ENCODE measurements at regions not wholly inside any gene's neighbourhood (a gene's known extent, or its start where the extent isn't known, plus 50 kb on each side); places are given as distances from the start of the nearest gene placed in this dataset.

GRCh38 chr7:52473756-52474155, 561.7 kb upstream of the POM121L12 start:
- ATAC-seq (no peak), DNase-seq (no peak)
- intact Hi-C loops (cut with DNase I), result no loop called here
- TF ChIP-seq POLR2A (IDR thresholded peaks at IDR 0.05) (no peak), CTCF (IDR thresholded peaks at IDR 0.05) (no peak)
- H3K27ac ChIP-seq, result no peak overlapping the region
- H3K4me1 ChIP-seq, result no peaks in the 10 kb centered on the region
- 10% methylated on average over 1 of the region's 1 CpG for WGBS (ENCODE audit: insufficient coverage, low coverage, low lambda C conversion rate, missing lambda C conversion rate)
- no peaks in the 10 kb centered on the region for H3K9me3 ChIP-seq
- no peak overlapping the region for H3K4me3 ChIP-seq
- no peaks in the 10 kb centered on the region for H3K27me3 ChIP-seq
- no peaks in the 10 kb centered on the region for H3K36me3 ChIP-seq

DNA sequence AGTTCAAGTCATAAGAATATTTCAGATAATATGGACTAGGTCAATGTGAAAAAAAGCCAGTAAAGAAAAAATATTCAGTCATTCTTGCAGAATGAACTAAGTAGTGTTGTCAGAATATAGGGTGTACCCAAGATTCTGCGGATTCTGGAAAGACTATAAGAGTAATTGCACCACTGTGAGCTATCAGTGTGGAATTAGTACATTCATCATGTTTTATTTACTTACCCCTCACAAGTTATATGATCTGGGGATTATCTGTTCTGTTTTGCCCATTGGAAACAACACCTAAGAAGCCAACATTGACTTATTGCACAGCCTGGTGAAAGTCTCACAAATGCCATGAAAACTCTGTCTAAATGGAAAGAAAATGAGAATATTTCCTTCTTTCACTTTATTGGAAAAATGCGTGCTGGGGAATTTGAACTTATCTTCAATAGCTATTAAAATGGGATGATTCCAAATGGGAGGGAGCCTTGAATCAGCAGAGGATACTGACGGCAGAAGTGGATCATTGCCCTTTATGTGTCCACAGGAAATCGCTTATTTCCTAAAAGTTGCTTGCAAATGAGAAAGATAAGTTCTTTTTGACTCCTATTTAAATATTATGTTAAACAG, 563.3 kb upstream of the POM121L12 start:
- TF ChIP-seq POLR2A (IDR thresholded peaks at IDR 0.05) (no peak), CTCF (IDR thresholded peaks at IDR 0.05) (no peak)
- Histone ChIP-seq H3K4me3 (no peak overlapping the region), H3K9me3 (no peaks in the 10 kb centered on the region), H3K27me3 (no peaks in the 10 kb centered on the region), H3K27ac (no peak overlapping the region), H3K4me1 (no peaks in the 10 kb centered on the region), H3K36me3 (no peaks in the 10 kb centered on the region)
- ATAC-seq (no peak), DNase-seq (no peak)
- intact Hi-C loops (cut with DNase I), result no loop called here
- WGBS (ENCODE audit: insufficient coverage, low coverage, low lambda C conversion rate, missing lambda C conversion rate), result 41% methylated on average over 4 of the region's 4 CpGs

GRCh38 chr7:52465216-52465615, 570.2 kb upstream of the POM121L12 start:
- no peaks in the 10 kb centered on the region for H3K4me1 ChIP-seq
- H3K9me3 ChIP-seq, result no peaks in the 10 kb centered on the region
- H3K4me3 ChIP-seq, result no peak overlapping the region
- no peak overlapping the region for H3K27ac ChIP-seq
- WGBS (ENCODE audit: insufficient coverage, low coverage, low lambda C conversion rate, missing lambda C conversion rate), result 33% methylated on average over 1 of the region's 1 CpG
- ATAC-seq (no peak), DNase-seq (no peak)
- no peak for TF ChIP-seq POLR2A (IDR thresholded peaks at IDR 0.05)
- TF ChIP-seq CTCF (IDR thresholded peaks at IDR 0.05), result no peak
- H3K36me3 ChIP-seq, result no peaks in the 10 kb centered on the region
- intact Hi-C loops (cut with DNase I), result no loop called here
- no peaks in the 10 kb centered on the region for H3K27me3 ChIP-seq

GRCh38 chr7:52463341-52463740, 572.1 kb upstream of the POM121L12 start:
- Histone ChIP-seq H3K9me3 (no peaks in the 10 kb centered on the region), H3K27me3 (no peaks in the 10 kb centered on the region), H3K27ac (no peak overlapping the region), H3K4me1 (no peaks in the 10 kb centered on the region), H3K36me3 (no peaks in the 10 kb centered on the region), H3K4me3 (no peak overlapping the region)
- 22% methylated on average over 3 of the region's 3 CpGs for WGBS (ENCODE audit: insufficient coverage, low coverage, low lambda C conversion rate, missing lambda C conversion rate)
- intact Hi-C loops (cut with DNase I), result no loop called here
- DNase-seq (no peak), ATAC-seq (no peak)
- no peak for TF ChIP-seq POLR2A (IDR thresholded peaks at IDR 0.05)
- TF ChIP-seq CTCF (IDR thresholded peaks at IDR 0.05), result no peak

DNA sequence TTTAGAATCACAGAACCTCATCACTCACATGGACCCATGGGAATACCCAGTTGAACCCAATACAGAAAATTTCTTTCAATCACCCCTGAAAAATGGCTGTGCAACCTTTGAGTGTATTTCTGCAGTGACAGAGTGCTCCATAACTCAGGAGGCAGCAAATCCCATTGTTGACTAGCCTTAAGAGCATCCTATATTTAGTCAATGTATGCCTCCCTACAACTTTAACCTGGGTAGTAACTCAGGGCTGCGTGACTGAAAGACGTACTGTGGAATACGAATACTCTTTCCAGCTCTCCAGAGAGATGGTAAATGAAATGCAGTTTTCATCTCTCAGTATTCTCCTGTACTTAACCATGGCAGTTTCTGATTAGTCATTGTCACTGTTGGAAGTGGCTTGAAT, 573.0 kb upstream of the POM121L12 start:
- intact Hi-C loops (cut with DNase I), result no loop called here
- H3K27me3 ChIP-seq, result no peaks in the 10 kb centered on the region
- H3K4me3 ChIP-seq, result no peak overlapping the region
- no peaks in the 10 kb centered on the region for H3K36me3 ChIP-seq
- no peaks in the 10 kb centered on the region for H3K9me3 ChIP-seq
- H3K4me1 ChIP-seq, result no peaks in the 10 kb centered on the region
- ATAC-seq (no peak), DNase-seq (no peak)
- no peak overlapping the region for H3K27ac ChIP-seq
- 56% methylated on average over 3 of the region's 3 CpGs for WGBS (ENCODE audit: insufficient coverage, low coverage, low lambda C conversion rate, missing lambda C conversion rate)
- no peak for TF ChIP-seq CTCF (IDR thresholded peaks at IDR 0.05)
- TF ChIP-seq POLR2A (IDR thresholded peaks at IDR 0.05), result no peak

Measured in right lobe of liver (tissue), 6 donors.